ENCODE measurements at regions not wholly inside any gene's neighbourhood (a gene's known extent, or its start where the extent isn't known, plus 50 kb on each side); places are given as distances from the start of the nearest gene placed in this dataset.

DNA sequence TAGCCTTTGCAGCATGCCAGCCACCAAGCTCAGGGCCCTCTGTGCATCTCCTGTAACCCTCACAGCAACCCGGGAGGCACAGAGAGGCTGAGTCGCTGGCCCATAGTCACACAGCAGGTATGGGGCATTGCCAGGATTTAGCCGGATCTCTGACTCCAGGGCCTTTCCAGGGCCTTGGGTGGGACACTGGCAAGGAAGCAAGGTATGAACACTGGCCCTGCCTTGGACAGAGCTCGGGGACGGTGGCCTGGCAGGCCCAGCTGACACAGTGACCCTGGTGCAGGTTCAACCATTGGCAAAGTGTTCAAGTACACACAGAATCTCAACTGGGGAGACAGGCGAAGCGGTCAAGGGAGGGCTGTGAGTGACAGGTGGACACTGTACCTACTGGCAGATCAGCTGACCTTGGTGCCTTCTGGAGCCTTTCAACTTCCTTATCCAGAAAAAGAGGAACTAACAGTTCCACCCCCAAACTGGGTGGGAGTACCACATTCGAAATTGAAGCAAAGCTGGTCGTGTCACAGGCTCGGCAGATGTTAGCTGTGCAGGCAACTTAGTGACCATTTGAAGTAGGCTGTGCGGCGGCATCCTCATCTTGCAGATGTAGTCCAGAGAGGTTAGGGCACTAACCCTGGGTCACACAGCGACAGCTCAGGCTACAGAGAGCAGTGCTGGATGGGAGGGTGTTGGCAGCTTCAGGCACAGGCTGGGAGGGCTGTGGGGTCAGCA, 287.4 kb downstream of the SEC14L1 start:
- no peak overlapping the region for H3K4me3 Mint-ChIP-seq
- peaks cover 4% of the 10 kb centered on the region for H3K27me3 Mint-ChIP-seq (ENCODE audit: low read depth, poor library complexity)
- H3K4me1 Mint-ChIP-seq: peaks cover 83% of the 10 kb centered on the region
- no peaks in the 10 kb centered on the region for H3K36me3 Mint-ChIP-seq (ENCODE audit: low read depth)
- no peaks in the 10 kb centered on the region for H3K9me3 Mint-ChIP-seq
- no peak for DNase-seq
- TF ChIP-seq, protein P1, sequence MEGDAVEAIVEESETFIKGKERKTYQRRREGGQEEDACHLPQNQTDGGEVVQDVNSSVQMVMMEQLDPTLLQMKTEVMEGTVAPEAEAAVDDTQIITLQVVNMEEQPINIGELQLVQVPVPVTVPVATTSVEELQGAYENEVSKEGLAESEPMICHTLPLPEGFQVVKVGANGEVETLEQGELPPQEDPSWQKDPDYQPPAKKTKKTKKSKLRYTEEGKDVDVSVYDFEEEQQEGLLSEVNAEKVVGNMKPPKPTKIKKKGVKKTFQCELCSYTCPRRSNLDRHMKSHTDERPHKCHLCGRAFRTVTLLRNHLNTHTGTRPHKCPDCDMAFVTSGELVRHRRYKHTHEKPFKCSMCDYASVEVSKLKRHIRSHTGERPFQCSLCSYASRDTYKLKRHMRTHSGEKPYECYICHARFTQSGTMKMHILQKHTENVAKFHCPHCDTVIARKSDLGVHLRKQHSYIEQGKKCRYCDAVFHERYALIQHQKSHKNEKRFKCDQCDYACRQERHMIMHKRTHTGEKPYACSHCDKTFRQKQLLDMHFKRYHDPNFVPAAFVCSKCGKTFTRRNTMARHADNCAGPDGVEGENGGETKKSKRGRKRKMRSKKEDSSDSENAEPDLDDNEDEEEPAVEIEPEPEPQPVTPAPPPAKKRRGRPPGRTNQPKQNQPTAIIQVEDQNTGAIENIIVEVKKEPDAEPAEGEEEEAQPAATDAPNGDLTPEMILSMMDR (IDR thresholded peaks at IDR 0.05): no peak
- H3K27ac Mint-ChIP-seq: no peak overlapping the region

DNA sequence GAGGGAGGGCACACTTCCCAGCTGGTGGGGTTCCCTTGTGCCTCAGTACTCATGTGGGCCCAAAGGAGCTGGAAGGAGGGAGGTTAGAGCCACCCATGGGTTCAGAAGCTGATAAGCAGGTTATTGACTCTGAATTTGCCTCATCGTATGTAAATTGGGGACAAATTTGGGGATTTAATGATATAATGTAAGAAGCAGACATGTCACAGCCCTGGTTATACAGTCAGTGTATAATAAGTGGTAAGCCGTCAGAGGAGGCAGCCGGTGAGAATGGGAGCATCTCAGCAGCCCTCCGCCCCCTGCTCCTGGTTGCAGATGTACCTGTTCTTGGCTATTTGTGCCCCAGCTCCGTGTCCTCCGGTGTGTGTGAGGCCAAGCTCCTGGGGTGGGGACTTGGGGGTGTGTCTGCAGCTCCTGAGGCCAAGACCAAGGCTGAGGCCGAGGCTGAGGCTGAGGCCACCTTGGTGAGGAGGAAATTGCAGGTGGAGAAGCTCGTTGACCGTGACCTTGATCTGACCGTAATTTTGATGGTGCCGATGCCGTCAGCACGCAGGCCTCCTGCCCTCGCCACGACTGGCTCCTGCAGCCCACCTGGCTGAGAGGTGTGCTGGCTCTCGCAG, 288.1 kb downstream of the SEC14L1 start:
- Mint-ChIP-seq H3K36me3 (ENCODE audit: low read depth) (no peaks in the 10 kb centered on the region), H3K27me3 (ENCODE audit: low read depth, poor library complexity) (peaks cover 4% of the 10 kb centered on the region), H3K27ac (no peak overlapping the region), H3K4me1 (peaks cover 83% of the 10 kb centered on the region), H3K9me3 (no peaks in the 10 kb centered on the region), H3K4me3 (no peak overlapping the region)
- no peak for DNase-seq
- TF ChIP-seq, protein P1 (IDR thresholded peaks at IDR 0.05): no peak

DNA sequence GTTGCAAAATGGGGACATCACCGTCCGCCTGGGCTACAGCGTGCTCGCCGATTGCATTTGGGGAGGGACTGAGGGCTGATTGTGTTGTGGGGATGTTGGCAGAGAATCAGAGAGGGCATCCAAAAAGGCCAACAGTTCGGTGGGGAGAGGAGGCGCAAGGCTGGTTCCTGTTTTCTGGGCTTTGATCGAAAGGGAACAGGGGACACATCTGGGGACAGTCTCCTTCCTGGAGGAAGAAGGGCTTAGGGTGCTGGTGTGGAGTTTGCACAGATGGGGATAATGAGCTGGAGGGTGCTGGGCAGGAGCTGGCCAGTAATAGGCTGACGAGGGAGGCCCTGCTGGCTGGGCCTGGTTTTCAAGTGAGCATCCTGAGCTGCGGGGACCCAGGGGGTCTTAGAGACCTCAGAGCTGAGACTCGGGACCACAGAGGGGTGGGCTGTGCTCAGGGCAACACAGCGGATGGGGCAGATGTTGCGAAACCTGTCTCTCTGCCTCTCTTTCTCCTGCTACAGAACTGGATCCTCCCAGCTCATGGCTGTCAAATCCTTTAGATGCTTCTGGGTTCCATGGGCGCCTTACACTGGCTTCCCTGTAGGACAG, 288.7 kb downstream of the SEC14L1 start:
- TF ChIP-seq, protein P1 (IDR thresholded peaks at IDR 0.05): no peak
- peaks cover 4% of the 10 kb centered on the region for H3K27me3 Mint-ChIP-seq (ENCODE audit: low read depth, poor library complexity)
- H3K4me1 Mint-ChIP-seq: peaks cover 87% of the 10 kb centered on the region
- H3K36me3 Mint-ChIP-seq (ENCODE audit: low read depth): no peaks in the 10 kb centered on the region
- DNase-seq: no peak
- no peaks in the 10 kb centered on the region for H3K9me3 Mint-ChIP-seq
- H3K27ac Mint-ChIP-seq: no peak overlapping the region
- H3K4me3 Mint-ChIP-seq: no peak overlapping the region

DNA sequence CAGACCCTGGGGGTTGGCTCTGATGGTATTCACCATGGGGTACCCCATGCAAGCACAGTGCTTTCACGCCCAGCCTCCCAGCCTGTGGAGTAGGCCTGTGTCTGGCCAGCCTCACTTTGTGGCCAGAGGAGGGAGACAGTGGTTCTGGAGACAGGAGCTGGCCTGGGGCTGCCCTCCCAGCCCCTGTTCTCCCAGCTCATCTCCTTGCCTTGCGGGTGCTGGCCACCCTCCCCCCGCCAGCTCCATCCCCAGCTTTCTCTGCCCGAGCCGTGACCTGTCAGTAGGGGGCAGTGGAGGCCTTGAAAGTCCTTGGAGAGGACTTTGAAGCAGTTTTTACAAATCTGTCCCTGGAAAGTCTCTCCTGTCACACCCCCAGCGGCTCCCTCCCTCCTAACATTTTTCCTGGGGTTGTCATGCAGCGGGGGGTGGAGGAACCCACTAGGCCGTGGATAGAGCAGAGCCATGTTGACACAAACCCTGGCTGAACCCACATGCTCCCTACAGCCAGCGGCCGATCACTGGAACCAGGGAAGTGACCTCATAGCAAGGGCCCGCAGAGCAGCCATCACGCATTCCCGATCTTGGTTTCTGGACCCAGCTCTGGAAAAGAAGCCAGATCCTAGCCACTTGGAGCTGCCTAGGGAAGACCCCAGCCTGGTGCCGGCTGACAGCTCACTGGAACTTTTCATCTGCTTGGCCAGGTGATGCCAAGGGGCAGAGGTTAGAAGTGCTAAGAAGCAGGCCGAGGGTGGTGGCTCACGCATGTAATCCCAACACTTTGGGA, 289.4 kb downstream of the SEC14L1 start:
- peaks cover 89% of the 10 kb centered on the region for H3K4me1 Mint-ChIP-seq
- H3K9me3 Mint-ChIP-seq: no peaks in the 10 kb centered on the region
- no peak overlapping the region for H3K4me3 Mint-ChIP-seq
- peak; percentile 93 for DNase-seq
- peak overlapping the region; percentile 59 for H3K27ac Mint-ChIP-seq
- H3K27me3 Mint-ChIP-seq (ENCODE audit: low read depth, poor library complexity): peaks cover 4% of the 10 kb centered on the region
- H3K36me3 Mint-ChIP-seq (ENCODE audit: low read depth): no peaks in the 10 kb centered on the region
- TF ChIP-seq, protein P1 (IDR thresholded peaks at IDR 0.05): peak; percentile 72

DNA sequence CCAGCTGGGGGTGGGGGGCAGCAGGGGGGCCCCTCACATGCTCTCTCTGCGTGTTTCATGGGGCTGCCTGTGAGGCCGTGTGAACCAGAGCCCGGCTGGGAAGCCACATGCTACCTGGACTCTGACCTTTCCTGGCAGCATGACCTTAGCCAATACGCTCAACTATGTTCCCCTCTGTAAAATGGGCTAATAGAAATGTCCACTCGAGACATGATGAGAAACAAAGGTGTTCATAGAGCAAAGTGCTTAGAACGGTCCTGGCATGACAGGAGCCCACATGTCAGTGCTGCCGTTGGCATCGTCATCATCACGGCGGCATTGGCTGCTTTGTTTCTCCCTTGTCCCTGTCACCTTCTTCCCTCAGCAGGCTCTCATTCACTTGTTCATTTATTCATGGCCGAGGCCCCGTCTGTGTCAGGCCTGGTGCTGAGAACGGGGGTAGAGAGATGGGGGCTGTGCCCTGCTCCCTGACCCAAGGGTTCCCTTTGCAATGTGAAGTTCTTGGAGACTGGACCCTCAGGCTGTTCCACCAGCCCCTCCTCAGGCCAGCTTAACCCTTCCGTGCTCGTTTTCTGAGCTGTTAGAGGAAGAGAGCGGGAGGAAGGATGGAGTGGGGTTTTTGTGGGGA, 291.4 kb downstream of the SEC14L1 start:
- no peak for DNase-seq
- Mint-ChIP-seq H3K27ac (no peak overlapping the region), H3K36me3 (ENCODE audit: low read depth) (no peaks in the 10 kb centered on the region), H3K4me3 (no peak overlapping the region), H3K9me3 (no peaks in the 10 kb centered on the region), H3K27me3 (ENCODE audit: low read depth, poor library complexity) (peaks cover 4% of the 10 kb centered on the region), H3K4me1 (peaks cover 91% of the 10 kb centered on the region)
- TF ChIP-seq, protein P1 (IDR thresholded peaks at IDR 0.05): no peak
